C4-2B (cell line): ENCODE measurements at regions not wholly inside any gene's neighbourhood (a gene's known extent, or its start where the extent isn't known, plus 50 kb on each side); places are given as distances from the start of the nearest gene placed in this dataset.
"Not testable (repeated sequence)": the region's sequence is repeated elsewhere in the genome, so short reads cannot be mapped to it uniquely, and the experiment has no call there.

ENCODE experiments used
- ZFX ChIP-seq: fragments of 450-650 bp; IDR thresholded peaks from 2 replicates; pipeline ENCODE4 v1.6.1; 2017
- TF ChIP-seq, protein P1 (sequence below): fragments of 450-650 bp; conservative IDR thresholded peaks from 2 replicates; pipeline ENCODE4 v1.5.1; 2017; ENCODE audit warnings: mild to moderate bottlenecking

DNA sequence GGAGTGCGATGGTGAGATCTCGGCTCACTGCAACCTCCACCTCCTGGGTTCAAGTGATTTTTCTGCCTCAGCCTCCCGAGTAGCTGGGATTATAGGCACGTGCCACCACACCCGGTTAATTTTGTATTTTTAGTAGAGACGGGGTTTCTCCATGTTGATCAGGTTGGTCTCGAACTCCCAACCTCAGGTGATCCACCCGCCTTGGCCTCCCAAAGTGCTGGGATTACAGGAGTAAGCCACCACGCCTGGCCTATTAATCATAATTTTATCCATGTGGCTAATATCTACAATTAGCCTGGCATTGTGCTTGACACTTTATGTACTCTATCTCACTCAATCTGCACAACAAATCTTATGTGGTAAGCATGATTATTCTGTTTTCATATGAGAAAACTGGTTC, 75.2 kb upstream of the PICALM start:
- TF ChIP-seq, protein P1, sequence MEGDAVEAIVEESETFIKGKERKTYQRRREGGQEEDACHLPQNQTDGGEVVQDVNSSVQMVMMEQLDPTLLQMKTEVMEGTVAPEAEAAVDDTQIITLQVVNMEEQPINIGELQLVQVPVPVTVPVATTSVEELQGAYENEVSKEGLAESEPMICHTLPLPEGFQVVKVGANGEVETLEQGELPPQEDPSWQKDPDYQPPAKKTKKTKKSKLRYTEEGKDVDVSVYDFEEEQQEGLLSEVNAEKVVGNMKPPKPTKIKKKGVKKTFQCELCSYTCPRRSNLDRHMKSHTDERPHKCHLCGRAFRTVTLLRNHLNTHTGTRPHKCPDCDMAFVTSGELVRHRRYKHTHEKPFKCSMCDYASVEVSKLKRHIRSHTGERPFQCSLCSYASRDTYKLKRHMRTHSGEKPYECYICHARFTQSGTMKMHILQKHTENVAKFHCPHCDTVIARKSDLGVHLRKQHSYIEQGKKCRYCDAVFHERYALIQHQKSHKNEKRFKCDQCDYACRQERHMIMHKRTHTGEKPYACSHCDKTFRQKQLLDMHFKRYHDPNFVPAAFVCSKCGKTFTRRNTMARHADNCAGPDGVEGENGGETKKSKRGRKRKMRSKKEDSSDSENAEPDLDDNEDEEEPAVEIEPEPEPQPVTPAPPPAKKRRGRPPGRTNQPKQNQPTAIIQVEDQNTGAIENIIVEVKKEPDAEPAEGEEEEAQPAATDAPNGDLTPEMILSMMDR: not testable (repeated sequence)
- TF ChIP-seq ZFX: not testable (repeated sequence)
